HEK293 (cell line): ENCODE measurements at regions not wholly inside any gene's neighbourhood (a gene's known extent, or its start where the extent isn't known, plus 50 kb on each side); places are given as distances from the start of the nearest gene placed in this dataset.

ENCODE experiments used
- CTCF ChIA-PET: fragments of 350-600 bp; formaldehyde crosslinking; extraction: SDS; loops from one replicate; lab custom pipeline; 2021; ENCODE audit warnings: antibody characterized with exemption; lab: Yijun Ruan, JAX
- POLR2A ChIA-PET: fragments of 300-600 bp; formaldehyde crosslinking; extraction: SDS; loops from one replicate; lab custom pipeline; 2020; ENCODE audit warnings: antibody characterized with exemption, inconsistent platforms; lab: Yijun Ruan, JAX
- H3K27ac ChIP-seq: fragments of 200-500 bp; sonication (Bioruptor generic); 2 replicates; pipeline ENCODE4 v1.5.1; 2014; ENCODE audit warnings: low read depth, low read length, control low read depth, inconsistent platforms; ENCODE audit errors: extremely low read depth
- H3K36me3 ChIP-seq, 2 experiments: fragments of 200-500 bp in 1 of 2; sonication (Bioruptor generic) in 1 of 2; 1 replicate in 1 of 2; 2 replicates in 1 of 2; pipeline ENCODE4 v1.5.1; 2014 to 2017; ENCODE audit warnings: inconsistent platforms in 2 of 2, low read length in 2 of 2; ENCODE audit not compliant: control insufficient read depth in 2 of 2, insufficient read depth in 1 of 2
- H3K4me1 ChIP-seq: fragments of 200-500 bp; sonication (Bioruptor generic); 2 replicates; pipeline ENCODE4 v1.5.1; 2014; ENCODE audit warnings: mild to moderate bottlenecking, low read length, inconsistent platforms; ENCODE audit not compliant: control insufficient read depth, insufficient read depth
- H3K4me3 ChIP-seq: 2 replicates; pipeline ENCODE4 v1.5.1; 2011; ENCODE audit warnings: low read depth, mild to moderate bottlenecking, control low read depth, low read length, moderate library complexity
- H3K9me3 ChIP-seq: fragments of 200-500 bp; sonication (Bioruptor generic); 2 replicates; pipeline ENCODE4 v1.5.1; 2014; ENCODE audit warnings: low read depth, low read length, inconsistent platforms; ENCODE audit not compliant: control insufficient read depth, insufficient read depth
- BCL11A ChIP-seq: fragments of 450-650 bp; formaldehyde crosslinking; IDR thresholded peaks from 2 replicates; pipeline ENCODE4 v1.5.1; 2016; ENCODE audit warnings: low read depth, missing biosample characterization, missing genetic modification characterization
- FEZF1 ChIP-seq: fragments of 450-650 bp; formaldehyde crosslinking; IDR thresholded peaks from 2 replicates; pipeline ENCODE4 v1.5.1; 2016; ENCODE audit warnings: missing biosample characterization, missing genetic modification characterization
- HOXC10 ChIP-seq: sonication (generic); formaldehyde crosslinking; IDR thresholded peaks from 2 replicates; pipeline ENCODE4 v1.8.1; 2023; ENCODE audit warnings: mild to moderate bottlenecking, missing genetic modification reagents
- KLF9 ChIP-seq: fragments of 450-650 bp; formaldehyde crosslinking; IDR thresholded peaks from 2 replicates; pipeline ENCODE4 v1.5.1; 2016; ENCODE audit warnings: missing biosample characterization, missing genetic modification characterization, low read depth
- OSR2 ChIP-seq: fragments of 450-650 bp; formaldehyde crosslinking; IDR thresholded peaks from 2 replicates; pipeline ENCODE4 v1.5.1; 2016; ENCODE audit warnings: missing biosample characterization, missing genetic modification characterization
- PRDM6 ChIP-seq: fragments of 450-650 bp; formaldehyde crosslinking; IDR thresholded peaks from 2 replicates; pipeline ENCODE4 v1.5.1; 2017; ENCODE audit warnings: missing biosample characterization, missing genetic modification characterization
- RBAK ChIP-seq: fragments of 450-650 bp; formaldehyde crosslinking; IDR thresholded peaks from 2 replicates; pipeline ENCODE4 v1.5.1; 2016; ENCODE audit warnings: missing biosample characterization, missing genetic modification characterization
- TCF7L2 ChIP-seq: IDR thresholded peaks from 2 replicates; pipeline ENCODE4 v1.6.1; 2011; ENCODE audit warnings: low read depth, mild to moderate bottlenecking, inconsistent platforms, low read length, moderate library complexity, borderline replicate concordance
- TRIM28 ChIP-seq: IDR thresholded peaks from 2 replicates; pipeline ENCODE4 v1.6.1; 2011; ENCODE audit warnings: low read length, control low read depth, borderline replicate concordance
- ZBTB1 ChIP-seq: fragments of 450-650 bp; formaldehyde crosslinking; IDR thresholded peaks from 2 replicates; pipeline ENCODE4 v1.5.1; 2016; ENCODE audit warnings: missing biosample characterization, missing genetic modification characterization
- ZBTB20 ChIP-seq: fragments of 450-650 bp; formaldehyde crosslinking; IDR thresholded peaks from 2 replicates; pipeline ENCODE4 v1.5.1; 2016; ENCODE audit warnings: missing biosample characterization, missing genetic modification characterization
- ZBTB21 ChIP-seq: fragments of 450-650 bp; formaldehyde crosslinking; IDR thresholded peaks from 2 replicates; pipeline ENCODE4 v1.5.1; 2017; ENCODE audit warnings: missing biosample characterization, missing genetic modification characterization
- ZNF184 ChIP-seq: fragments of 450-650 bp; IDR thresholded peaks from 2 replicates; pipeline ENCODE4 v1.5.1; 2018; ENCODE audit warnings: missing biosample characterization, mild to moderate bottlenecking, missing genetic modification characterization
- ZNF211 ChIP-seq: fragments of 450-650 bp; formaldehyde crosslinking; IDR thresholded peaks from 2 replicates; pipeline ENCODE4 v1.5.1; 2016; ENCODE audit warnings: low read depth, missing biosample characterization, missing genetic modification characterization
- ZNF302 ChIP-seq: fragments of 450-650 bp; formaldehyde crosslinking; IDR thresholded peaks from 2 replicates; pipeline ENCODE4 v1.5.1; 2016; ENCODE audit warnings: missing biosample characterization, missing genetic modification characterization, low read depth
- ZNF37A ChIP-seq: fragments of 450-650 bp; IDR thresholded peaks from 2 replicates; pipeline ENCODE4 v1.5.1; 2018; ENCODE audit warnings: missing biosample characterization, missing genetic modification characterization
- ZNF513 ChIP-seq: fragments of 450-650 bp; IDR thresholded peaks from 2 replicates; pipeline ENCODE4 v1.5.1; 2018; ENCODE audit warnings: missing biosample characterization, missing genetic modification characterization
- ZNF571 ChIP-seq: fragments of 450-650 bp; formaldehyde crosslinking; IDR thresholded peaks from 2 replicates; pipeline ENCODE4 v1.5.0; 2017; ENCODE audit warnings: missing biosample characterization, missing genetic modification characterization
- ZNF654 ChIP-seq: fragments of 450-650 bp; formaldehyde crosslinking; IDR thresholded peaks from 2 replicates; pipeline ENCODE4 v1.5.1; 2016; ENCODE audit warnings: low read depth, missing biosample characterization, missing genetic modification characterization
- ZNF660 ChIP-seq: fragments of 450-650 bp; IDR thresholded peaks from 2 replicates; pipeline ENCODE4 v1.5.1; 2018; ENCODE audit warnings: missing biosample characterization, mild to moderate bottlenecking, missing genetic modification characterization
- ZNF664 ChIP-seq: fragments of 450-650 bp; formaldehyde crosslinking; IDR thresholded peaks from 2 replicates; pipeline ENCODE4 v1.5.1; 2016; ENCODE audit warnings: missing biosample characterization, missing genetic modification characterization
- ZNF843 ChIP-seq: fragments of 450-650 bp; formaldehyde crosslinking; IDR thresholded peaks from 2 replicates; pipeline ENCODE4 v1.5.1; 2016; ENCODE audit warnings: missing biosample characterization, missing genetic modification characterization
- ZXDB ChIP-seq: fragments of 450-650 bp; formaldehyde crosslinking; IDR thresholded peaks from 2 replicates; pipeline ENCODE4 v1.5.1; 2016; ENCODE audit warnings: missing biosample characterization, missing genetic modification characterization
- TF ChIP-seq, protein P1 (sequence below): fragments of 450-650 bp; formaldehyde crosslinking; IDR thresholded peaks from 2 replicates; pipeline ENCODE4 v1.5.1; 2017; ENCODE audit warnings: missing biosample characterization, missing genetic modification characterization

DNA sequence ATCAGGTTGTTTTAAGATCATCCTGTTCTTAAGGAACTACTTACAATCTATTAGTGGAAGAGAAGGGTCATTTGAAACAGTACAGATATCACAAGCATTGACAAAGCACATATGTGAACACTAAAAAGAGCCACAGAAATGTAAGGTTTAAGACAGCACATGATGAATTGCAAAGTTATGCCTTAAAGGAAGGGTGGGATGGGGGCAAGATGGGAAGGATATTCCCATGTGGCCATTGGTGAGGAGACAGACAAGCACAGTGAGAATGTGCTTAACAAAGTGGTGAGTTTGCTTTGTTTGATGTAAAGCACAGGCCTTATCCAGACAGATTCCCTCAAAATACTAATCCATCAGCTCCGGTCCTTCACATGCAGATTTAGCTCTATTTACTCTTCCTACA is 151.6 kb upstream of the IVNS1ABP start (continued):
- TF ChIP-seq HOXC10 (CRISPR knock-in tag), result no peak

- POLR2A ChIA-PET, result no interaction called here
These were observed 150.1 kb upstream of the IVNS1ABP start for GRCh38 chr1:185467122-185467521.

DNA sequence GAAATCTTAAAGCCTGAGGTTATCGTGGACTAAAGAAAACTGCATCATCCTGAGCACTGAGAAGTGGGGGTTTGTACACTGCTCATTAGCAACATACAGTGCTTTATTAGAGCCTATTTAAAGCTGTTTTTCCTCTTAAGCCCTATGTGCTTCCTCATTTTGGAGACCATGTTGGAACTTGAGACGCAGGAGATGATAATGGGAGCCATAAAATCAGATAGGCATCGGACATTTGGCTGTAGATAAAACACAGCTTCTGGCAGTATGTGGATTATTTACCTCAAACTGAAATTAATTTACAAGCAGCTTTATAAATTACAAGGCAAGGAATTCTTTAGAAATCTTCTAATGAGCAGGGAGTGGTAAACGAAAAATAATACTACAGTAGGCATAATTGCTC is 147.7 kb upstream of the IVNS1ABP start:
- H3K4me3 ChIP-seq, result no peak overlapping the region
- ChIA-PET CTCF (interaction anchor here (1.0 kb wide), 2 partner anchors 9 to 131 kb away, joined by 4 to 6 read pairs; no protein-coding TSS in a partner anchor), POLR2A (no interaction called here)
- no peak overlapping the region for H3K27ac ChIP-seq
- TF ChIP-seq TRIM28 (peak; percentile 49; the same call in 1 of the 2 replicates), TCF7L2 (0 out of 2 replicates have a peak, but pooled peaks have one; percentile 31), PRDM6 (tag by site-specific recombination) (peak; percentile 55), KLF9 (no peak), ZNF37A (tag by site-specific recombination) (no peak), ZNF184 (no peak), ZXDB (tag by site-specific recombination) (0 out of 2 replicates have a peak, but pooled peaks have one; percentile 36), ZNF664 (tag by site-specific recombination) (0 out of 2 replicates have a peak, but pooled peaks have one; percentile 35), ZNF843 (tag by site-specific recombination) (peak; percentile 56; the same call in 1 of the 2 replicates), FEZF1 (peak; percentile 50), OSR2 (tag by site-specific recombination) (peak; percentile 39), ZNF571 (tag by site-specific recombination) (no peak), ZBTB20 (peak; percentile 42; the same call in 1 of the 2 replicates)
- TF ChIP-seq, protein P1, sequence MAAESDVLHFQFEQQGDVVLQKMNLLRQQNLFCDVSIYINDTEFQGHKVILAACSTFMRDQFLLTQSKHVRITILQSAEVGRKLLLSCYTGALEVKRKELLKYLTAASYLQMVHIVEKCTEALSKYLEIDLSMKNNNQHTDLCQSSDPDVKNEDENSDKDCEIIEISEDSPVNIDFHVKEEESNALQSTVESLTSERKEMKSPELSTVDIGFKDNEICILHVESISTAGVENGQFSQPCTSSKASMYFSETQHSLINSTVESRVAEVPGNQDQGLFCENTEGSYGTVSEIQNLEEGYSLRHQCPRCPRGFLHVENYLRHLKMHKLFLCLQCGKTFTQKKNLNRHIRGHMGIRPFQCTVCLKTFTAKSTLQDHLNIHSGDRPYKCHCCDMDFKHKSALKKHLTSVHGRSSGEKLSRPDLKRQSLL (tag by site-specific recombination), result no peak
- no peaks in the 10 kb centered on the region for H3K9me3 ChIP-seq
- H3K4me1 ChIP-seq, result no peaks in the 10 kb centered on the region
- H3K36me3 ChIP-seq, result no peaks in the 10 kb centered on the region

More at GRCh38 chr1:185467122-185467521, 150.1 kb upstream of the IVNS1ABP start:
- no peak overlapping the region for H3K4me3 ChIP-seq
- CTCF ChIA-PET, result interaction anchor here (0.6 kb wide), 1 partner anchor 138 kb away, joined by 3 read pairs; no protein-coding TSS in a partner anchor
- no peaks in the 10 kb centered on the region for H3K4me1 ChIP-seq
- no peak overlapping the region for H3K27ac ChIP-seq
- H3K9me3 ChIP-seq, result no peaks in the 10 kb centered on the region
- no peak for TF ChIP-seq ZBTB21
- no peak for TF ChIP-seq BCL11A (tag by site-specific recombination)
- TF ChIP-seq RBAK (tag by site-specific recombination), result no peak
- no peak for TF ChIP-seq ZNF660 (tag by site-specific recombination)
- no peak for TF ChIP-seq ZBTB1 (tag by site-specific recombination)
- no peak for TF ChIP-seq ZNF302 (tag by site-specific recombination)
- TF ChIP-seq ZNF654 (tag by site-specific recombination), result no peak
- no peak for TF ChIP-seq ZNF211
- TF ChIP-seq ZNF513, result no peak
- no peaks in the 10 kb centered on the region for H3K36me3 ChIP-seq
